GM12872 (cell line): ENCODE measurements at regions not wholly inside any gene's neighbourhood (a gene's known extent, or its start where the extent isn't known, plus 50 kb on each side); places are given as distances from the start of the nearest gene placed in this dataset.

ENCODE experiments used
- CTCF ChIP-seq: IDR thresholded peaks from 3 replicates; pipeline ENCODE4 v1.5.1; 2011; ENCODE audit warnings: low read depth, mild to moderate bottlenecking, low read length, moderate library complexity; ENCODE audit not compliant: insufficient read depth

DNA sequence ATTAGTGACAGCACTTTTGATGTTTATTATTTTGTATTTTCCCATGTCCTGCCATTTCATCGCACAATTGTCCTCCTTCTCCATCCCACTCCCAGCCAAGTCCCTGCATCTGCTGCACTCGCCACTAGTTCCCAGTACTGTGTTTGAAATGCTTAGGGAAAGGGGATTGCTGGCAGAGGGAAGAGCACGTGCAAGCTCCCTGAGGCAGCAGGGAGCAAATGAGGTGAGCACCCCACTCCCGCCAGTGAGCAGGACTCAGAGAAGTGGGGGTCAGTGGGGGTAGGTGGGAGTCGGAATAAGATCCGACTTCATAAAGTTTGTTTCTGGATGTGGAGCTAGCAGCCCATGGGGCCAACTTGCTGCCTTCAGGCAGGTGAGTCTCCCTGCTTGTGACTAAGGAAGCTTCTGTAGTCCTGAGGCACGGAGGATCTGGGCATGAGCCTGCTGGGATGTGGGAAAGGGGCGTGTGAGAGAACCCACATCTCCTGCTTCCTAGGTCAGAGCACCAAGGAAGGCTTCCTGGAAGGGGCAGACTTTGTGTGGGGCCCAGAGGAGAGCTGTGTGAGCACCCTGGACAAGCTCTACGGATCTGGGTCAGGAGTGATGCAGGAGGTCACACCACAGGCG is 99.7 kb upstream of the TLE3 start:
- TF ChIP-seq CTCF: no peak

DNA sequence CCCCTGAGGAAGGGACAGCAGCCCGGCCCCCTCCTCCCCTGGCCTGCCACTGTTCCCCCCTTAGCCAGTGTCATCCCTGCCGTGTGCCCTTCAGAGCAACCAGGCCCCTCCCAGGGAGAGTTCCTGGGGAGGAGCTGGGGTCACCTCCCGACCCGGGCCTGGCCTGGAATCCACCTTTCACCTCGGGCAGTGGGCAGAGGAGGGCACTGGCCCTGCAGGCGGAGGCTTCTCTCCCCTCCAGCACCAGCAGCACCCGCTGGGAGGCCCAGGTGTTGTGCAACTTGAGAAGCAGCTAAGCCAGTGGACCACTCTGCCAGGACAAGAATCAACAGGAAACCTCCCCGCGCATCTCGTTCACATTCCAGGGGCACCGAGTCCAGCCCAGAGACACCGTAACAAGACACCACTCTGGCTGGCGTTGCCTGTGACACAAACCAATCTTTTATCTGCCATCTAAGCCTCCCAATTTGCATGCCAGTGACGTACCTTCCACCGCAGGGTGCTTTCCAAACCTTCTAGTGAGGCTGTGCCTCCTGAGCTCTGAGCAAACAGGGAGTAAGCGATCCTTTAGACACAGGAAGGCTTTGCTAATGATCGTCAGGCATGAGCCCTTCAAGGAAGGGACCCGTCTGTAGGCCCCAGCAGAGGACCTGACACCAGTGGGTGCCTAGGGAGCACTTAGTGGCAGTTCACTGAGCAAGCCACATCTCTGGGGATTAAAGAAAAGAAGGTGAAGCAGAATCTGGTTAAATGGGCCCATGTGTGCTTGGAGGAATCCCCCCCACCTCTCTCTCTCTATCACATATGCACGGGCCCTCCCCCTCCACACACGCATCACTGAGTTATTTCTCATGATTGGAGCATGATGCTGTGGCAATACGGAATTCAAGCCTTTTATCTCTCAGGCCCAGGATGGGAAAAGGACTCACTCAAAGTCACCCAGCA is 98.9 kb upstream of the TLE3 start:
- no peak for TF ChIP-seq CTCF

DNA sequence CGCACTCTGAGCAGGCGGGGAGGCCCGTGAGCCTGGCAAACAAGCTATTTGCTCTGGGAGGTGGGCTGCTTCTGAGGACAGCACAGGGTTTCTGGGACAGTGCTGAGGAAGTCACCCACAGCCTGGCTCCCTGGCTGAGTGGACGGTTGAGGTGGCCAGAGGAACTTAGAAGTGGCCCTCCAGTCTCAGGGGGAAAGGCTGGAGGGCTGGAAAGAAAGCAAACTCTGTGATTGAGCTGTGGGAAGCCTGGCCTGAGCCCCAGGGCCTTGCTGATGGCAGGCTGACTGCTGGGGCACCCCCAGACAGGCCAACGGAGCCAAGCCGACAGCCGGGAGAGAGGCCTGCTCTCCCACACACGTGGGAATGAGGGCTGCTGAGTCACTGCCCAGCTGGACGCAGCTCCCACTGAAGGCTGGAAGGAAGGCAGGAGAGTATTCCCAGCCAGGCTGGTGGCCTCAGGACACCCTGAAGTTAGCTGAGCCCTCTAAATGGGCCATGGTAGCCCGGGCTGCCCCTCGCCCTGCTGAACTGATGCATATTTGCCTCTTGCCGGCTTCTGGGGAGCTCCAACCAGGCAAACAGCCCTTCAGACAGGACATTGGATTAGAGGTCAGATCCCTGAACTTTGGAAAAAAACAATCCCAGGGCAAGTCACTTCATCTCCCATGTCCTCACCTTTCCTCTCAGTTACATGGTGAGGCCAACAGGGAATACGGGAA is 98.0 kb upstream of the TLE3 start:
- TF ChIP-seq CTCF: no peak

- no peak for TF ChIP-seq CTCF
Measured at GRCh38 chr15:70195171-70195570, 97.5 kb upstream of the TLE3 start.

DNA sequence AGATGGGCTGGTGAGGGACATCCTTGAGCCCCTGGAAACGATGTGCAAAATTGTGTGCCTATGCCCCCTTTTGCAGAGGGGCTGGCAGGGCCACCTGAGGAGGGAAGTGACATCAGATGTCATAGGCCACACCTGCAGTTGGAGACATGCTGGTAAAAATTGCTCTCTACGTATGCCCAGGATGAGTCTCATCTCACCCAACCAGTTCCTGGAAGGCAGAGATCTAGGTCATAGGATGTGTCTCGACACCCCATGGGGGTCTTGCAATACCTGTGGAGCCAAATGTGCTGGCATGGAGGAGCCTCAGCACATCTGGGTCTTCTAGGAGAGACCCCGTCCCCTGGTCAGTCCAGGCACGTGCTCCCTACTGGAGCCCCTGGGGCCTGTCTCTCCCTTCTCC is 96.5 kb upstream of the TLE3 start:
- TF ChIP-seq CTCF: no peak

DNA sequence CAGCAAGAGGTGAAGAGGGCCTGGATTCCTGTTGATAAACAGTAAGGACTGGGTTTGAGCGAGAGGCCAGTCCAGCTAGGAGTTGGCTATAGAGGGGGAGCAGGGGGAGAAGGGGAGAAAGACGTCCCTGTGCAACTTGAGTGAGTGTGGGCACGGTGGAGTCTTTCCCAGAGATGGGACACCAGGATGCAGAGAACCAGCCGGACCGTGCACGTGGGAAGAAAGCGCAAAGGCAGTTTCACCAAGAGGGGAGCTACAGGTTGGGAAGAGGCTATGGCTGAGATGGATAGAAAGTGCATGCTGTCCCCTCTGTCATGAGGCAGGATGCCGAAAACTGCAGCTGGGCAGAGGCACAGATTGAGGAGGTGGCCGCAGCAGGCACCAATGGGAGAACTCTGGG is 96.0 kb upstream of the TLE3 start:
- no peak for TF ChIP-seq CTCF

DNA sequence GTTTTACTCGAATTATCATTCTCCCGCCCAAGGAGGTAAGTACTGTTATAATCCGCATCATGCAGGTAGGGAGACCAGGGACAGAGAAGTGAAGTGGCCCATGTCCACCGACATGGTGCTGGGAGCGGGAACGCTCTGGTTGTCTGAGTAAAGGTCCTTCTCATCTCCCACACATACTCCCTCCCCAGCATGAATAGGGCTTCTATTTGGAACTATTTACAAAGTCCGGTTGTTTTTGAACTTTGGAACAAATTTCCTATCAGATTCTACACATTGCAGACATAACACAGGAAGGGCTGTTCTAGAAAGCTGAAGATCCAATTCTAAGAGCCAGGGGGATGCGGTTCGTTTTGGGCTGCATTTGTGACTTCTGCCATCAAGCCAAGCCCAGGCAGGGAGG is 94.8 kb upstream of the TLE3 start:
- no peak for TF ChIP-seq CTCF
